T-helper 2 cell (primary cell): ENCODE measurements at regions not wholly inside any gene's neighbourhood (a gene's known extent, or its start where the extent isn't known, plus 50 kb on each side); places are given as distances from the start of the nearest gene placed in this dataset.
"Not testable (repeated sequence)": the region's sequence is repeated elsewhere in the genome, so short reads cannot be mapped to it uniquely, and the experiment has no call there.

Source experiments
- DNase-seq, 5 experiments: peaks; one replicate each; pipeline versions ENCODE4 v3.0.0 to v3.0.0-alpha.2; 2012 to 2022

DNA sequence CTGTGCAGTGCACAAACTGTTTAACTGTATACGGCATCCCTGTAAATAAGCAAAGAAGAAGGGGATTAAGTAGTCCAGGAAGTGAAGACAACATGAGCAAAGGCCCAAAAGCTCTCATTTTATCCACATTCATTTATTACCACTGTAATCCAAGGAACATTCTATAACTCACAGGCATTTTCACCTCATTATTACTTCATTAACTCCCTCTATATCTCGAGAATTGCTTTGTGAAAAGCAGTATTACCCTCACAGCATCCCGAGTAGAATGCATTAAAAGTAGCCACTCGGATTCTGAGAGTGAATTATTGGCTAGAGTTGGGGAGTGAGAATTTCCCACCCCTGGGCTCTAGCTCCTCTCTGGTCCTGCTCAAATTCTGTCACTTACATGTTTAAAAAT, 51.0 kb upstream of the CHCHD3 start:
- DNase-seq, result no peak

GRCh38 chr7:133134810-133135209, 52.9 kb upstream of the CHCHD3 start:
- no peak for DNase-seq

- DNase-seq, result no peak
Observed at GRCh38 chr7:133135451-133135850, 53.6 kb upstream of the CHCHD3 start.

GRCh38 chr7:133139350-133139749, 57.5 kb upstream of the CHCHD3 start:
- DNase-seq, result peak in 1 of 5 experiments; percentile 7

- no peak for DNase-seq
Observed at GRCh38 chr7:133139801-133140200, 57.9 kb upstream of the CHCHD3 start.

DNA sequence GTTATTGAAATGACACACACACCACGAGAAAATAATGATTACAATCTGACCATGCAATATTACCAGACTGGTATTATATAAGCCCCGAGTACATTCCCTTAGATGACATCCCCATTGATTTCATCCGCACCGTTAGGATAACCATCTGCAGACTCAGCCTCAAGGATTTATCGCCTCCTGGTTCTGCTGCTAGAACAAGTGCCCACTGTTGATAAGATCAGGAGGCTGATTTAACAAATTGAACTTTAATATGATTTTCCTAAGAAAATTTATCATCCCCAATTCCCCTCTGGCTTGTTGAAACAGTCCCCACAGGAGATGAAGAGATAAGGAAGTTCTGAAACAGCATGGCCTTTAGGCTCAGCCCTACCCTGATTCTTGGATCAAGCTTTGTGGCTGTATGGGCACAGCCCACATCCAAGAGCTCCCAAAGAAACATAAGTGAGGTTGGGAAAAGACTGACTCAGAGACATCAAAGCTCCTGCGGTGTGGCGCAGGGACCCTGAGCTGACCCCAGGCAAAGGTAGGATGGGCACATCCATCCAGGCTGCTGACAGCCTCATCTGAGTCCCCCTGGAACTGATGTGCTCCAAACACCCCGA, 59.2 kb upstream of the CHCHD3 start:
- no peak for DNase-seq

DNA sequence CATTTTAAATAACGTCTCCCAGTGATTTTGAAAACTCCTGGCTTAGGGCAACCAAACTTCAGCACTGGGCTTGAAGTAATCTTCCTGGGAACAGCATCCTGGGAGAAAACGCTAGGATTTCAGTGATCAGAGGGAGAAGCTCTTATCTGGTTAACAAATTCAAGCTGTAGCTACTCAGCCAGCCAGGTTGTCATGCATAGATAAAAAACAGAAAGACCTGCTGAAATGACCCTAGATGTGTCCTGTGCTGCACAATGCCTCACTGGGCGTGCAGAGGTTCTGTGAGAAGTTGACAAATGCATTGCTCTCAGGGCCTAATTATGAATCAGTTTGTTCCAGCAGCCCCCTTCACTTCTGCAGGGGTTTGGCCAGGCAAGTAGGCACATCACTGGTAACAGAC, 68.9 kb upstream of the CHCHD3 start:
- DNase-seq, result no peak

DNA sequence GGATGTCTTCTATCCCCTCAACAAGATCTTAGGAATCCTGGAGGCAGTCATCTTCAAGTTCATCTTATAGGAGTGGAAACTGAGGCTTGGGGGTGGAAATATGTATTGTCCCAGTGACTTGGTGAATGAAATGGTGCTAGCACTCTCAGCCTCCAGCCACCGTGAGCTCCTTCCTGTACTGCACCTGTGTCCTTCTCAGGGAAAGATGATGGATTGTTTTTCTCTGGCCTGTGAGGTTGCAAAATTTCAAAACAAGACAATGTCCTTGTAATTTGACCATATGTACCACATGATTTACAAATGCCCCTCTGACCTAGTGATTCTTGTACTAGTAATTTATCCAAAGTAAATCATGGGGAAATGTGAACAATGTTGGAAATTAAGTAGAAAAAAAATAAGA, 71.0 kb upstream of the CHCHD3 start:
- no peak for DNase-seq

GRCh38 chr7:133155146-133155545, 73.3 kb upstream of the CHCHD3 start:
- DNase-seq, result no peak

DNA sequence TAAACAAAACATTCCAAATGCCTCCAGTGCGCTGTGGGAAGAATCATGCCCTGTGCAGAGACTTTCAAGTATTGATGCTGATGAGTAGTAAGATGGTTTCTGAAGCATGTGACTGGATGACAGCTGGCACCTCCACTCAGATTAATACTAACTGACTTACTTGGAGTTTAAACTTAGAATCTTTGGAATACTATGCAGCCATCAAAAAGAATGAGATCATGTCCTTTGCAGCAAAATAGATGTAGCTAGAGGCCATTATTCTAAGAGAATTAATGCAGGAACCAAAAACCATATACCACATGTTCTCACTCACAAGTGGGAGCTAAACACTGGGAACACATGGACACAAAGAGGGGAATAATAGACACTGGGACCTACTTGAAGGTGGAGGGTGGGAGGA, 73.8 kb upstream of the CHCHD3 start:
- no peak for DNase-seq

GRCh38 chr7:133157045-133157444, 75.2 kb upstream of the CHCHD3 start:
- no peak for DNase-seq

DNA sequence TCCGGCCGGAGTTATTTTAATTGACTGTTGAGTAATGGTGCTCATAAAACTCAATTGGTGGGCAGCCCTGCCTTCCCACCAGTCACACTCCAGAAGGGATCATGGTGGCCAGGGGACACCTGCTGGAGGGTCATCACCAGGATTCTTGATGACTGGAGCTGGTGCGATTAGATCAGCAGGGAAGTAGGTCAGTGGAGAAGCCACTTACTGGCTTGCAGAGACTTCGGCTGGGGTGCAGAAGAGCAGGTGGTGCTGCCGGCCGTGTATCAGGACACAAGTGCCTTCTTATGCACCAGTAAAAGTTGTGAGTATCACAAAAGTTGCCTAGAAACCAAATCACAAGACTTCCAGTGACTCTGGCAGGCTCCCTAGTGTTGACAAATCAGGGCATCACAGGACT, 82.6 kb upstream of the CHCHD3 start:
- no peak for DNase-seq

DNA sequence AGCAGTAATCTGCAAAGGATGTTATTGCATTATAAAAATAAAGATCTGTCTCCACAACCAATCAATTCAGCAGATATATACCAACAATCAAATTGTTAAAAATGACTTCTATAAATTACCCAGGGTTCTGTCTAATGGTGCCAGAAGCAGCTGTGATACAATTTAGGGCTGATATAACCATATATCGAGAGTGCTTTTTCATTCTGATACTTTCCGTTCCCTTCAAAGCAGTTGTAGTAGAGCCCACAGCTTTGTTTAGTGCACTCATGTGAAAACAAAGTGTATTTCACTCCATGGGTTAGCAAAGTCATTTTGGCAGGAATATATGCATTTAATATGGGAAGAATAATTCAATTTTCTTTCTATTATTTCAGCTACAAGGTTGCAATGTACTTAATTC, 83.1 kb upstream of the CHCHD3 start:
- DNase-seq, result no peak

DNA sequence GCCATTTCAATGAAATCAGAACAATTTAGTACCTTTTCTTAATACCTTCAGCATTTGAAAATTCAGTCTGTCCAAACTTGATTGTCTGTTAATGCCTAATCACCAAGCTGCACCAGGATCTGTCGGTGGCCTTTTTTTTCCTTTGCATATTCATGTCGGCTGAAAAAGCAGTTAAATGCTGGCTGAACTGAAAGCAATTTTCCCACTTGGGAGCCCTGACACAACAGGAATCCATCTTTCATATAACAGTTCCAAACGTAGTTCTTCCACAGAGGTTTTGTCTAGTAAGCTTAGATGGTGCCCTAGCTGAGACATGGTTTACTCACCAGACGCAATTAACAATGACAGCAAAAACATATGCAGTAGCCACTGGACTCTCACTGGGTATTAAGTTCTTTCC, 83.6 kb upstream of the CHCHD3 start:
- DNase-seq, result no peak

DNA sequence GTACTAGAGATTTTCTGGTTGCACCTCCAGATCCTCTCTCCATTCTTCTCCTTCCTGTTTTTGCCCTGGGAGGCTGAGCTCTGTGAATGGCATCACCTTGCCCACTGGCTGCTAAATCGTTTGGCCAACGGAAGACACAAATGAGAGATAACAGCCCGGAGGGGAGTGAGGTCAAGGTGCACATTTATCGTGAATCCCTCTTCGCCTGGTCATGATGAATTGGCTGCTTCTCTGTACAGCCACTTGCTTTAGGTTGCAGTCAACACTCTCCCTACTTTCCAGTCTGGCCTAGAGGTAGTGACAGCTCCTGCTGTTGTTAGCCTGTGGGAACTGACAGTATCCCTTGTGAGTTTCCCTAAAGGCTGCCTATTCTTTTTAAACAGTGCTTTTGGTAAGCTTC, 85.4 kb upstream of the CHCHD3 start:
- DNase-seq, result no peak

GRCh38 chr7:133169167-133169822, 83.6 kb upstream of the EXOC4 start:
- DNase-seq, result not testable (repeated sequence)

- DNase-seq, result not testable (repeated sequence)
Observed at GRCh38 chr7:133177476-133177875, 75.4 kb upstream of the EXOC4 start.

GRCh38 chr7:133180717-133181116, 72.2 kb upstream of the EXOC4 start:
- DNase-seq, result no peak

DNA sequence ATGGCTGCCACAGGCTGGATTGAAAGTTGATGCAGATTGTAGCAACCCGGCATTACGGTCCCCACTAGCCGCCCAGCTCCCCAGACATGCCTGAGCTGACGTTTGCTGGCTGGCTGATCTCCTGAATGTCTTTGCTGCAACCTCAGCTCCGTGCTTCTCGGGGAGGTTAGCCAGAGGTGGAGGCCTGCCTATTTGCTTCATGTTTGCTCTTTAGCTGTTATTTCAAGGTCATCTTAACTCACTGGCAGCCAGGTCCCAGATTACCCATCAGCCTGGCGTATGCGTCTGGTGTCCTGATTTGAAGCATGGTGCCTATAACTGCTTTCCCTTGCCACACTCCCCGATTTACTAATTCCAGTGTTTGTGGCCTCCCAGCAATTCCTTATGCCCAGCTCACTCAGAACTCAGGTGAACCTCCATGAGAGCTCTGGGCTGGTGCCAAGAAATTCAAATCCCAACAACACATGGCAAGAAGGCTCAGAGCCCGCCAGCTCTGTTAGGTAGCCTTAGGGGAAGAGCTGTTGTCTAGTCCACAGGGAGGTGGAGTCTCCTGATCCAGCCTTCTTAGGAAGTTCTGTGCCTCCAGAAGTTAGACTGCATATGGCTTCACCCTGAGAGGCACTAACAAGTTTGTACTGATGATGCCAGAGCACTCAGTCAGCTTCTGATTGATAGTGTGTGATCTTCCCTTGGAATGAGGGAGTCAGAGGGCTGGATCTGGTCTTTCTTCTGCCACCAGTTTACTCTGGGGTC, 69.7 kb upstream of the EXOC4 start:
- DNase-seq, result no peak

DNA sequence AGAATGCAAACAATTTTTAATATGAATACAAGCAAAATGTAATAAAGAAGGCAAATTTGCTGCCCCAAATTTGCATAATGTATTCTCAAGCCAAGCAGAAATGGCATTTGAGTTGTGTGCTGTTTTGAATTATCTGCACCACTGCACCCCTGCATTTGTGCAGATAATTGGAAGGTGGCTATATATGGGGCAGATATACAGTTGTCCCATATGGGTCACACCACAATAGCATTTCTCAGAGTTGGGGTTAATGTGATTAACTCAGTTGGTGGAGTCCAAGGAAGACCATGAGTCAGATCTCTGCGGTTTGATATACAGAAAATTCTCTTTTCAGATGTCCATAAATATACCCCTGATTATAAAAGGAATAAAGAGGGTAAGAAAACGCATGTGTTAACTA, 68.9 kb upstream of the EXOC4 start:
- no peak for DNase-seq

GRCh38 chr7:133185512-133185911, 67.4 kb upstream of the EXOC4 start:
- no peak for DNase-seq

DNA sequence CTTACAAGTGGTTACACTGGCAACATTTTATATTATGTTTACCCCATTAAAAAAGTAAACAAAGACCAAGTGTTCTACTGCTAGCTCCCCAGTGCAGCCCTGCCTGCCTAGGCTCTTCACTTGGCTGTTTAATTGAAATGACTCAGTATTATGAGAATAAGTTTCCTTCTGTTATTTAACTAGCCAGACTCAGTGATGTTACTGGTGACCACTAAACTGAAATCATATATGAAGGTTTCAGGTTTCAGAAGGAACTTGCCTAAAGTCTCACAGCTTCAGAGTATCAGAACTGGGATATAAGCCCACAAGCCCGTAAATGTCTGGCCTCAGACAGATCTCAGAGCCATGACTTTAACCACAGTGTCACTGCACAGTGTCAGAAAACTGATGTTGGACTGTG, 66.8 kb upstream of the EXOC4 start:
- DNase-seq, result no peak

- no peak for DNase-seq
Observed at GRCh38 chr7:133190172-133190528, 62.7 kb upstream of the EXOC4 start.

DNA sequence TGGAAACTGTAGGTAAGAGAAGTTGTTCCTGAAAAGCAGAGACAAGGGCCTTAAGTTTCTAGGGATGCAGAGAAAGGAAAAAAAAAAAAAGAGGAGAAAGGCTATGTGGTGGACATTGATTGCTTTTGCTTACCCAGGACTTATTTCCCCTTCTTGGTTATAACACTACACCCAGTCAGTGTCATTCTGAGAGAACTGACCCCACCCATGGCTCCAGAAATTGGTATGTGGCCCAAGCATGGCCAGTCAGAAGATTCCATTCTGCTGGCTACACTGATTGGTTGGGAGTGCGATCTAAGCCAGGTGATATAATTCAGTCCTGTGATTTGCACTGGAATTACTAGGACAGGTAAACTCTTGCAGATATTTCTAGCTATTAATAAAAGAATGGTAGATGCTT, 62.2 kb upstream of the EXOC4 start:
- no peak for DNase-seq
